ENCODE measurements at regions not wholly inside any gene's neighbourhood (a gene's known extent, or its start where the extent isn't known, plus 50 kb on each side); places are given as distances from the start of the nearest gene placed in this dataset.
A peak's percentile ranks its signal among the peaks of the same experiment; 100 is the strongest.

- peaks cover 12% of the 10 kb centered on the region for H3K27me3 Mint-ChIP-seq
- no peak overlapping the region for H3K4me3 Mint-ChIP-seq
- no peaks in the 10 kb centered on the region for H3K36me3 Mint-ChIP-seq
- DNase-seq: no peak
- ChIA-PET POLR2A (no interaction called here), CTCF (interaction anchor here (0.6 to 4.9 kb wide), 14 partner anchors 26 to 396 kb away, joined by 3 to 36 read pairs (median 3); no protein-coding TSS in a partner anchor)
- peaks cover 3% of the 10 kb centered on the region for H3K4me1 Mint-ChIP-seq (ENCODE audit: low read depth)
- no peaks in the 10 kb centered on the region for H3K9me3 Mint-ChIP-seq
- H3K27ac Mint-ChIP-seq: no peak overlapping the region
- intact Hi-C loops (cut with micrococcal nuclease): loop anchor here (1.0 kb wide), 3 partner anchors 127 to 566 kb away; no protein-coding TSS in a partner anchor
Observed at GRCh38 chr3:101070799-101071121, 77.5 kb upstream of the ABI3BP start.

GRCh38 chr3:101069901-101070798 is 76.9 kb upstream of the ABI3BP start:
- Mint-ChIP-seq H3K36me3 (no peaks in the 10 kb centered on the region), H3K27me3 (peaks cover 16% of the 10 kb centered on the region), H3K4me3 (no peak overlapping the region), H3K27ac (no peak overlapping the region), H3K9me3 (no peaks in the 10 kb centered on the region), H3K4me1 (ENCODE audit: low read depth) (peaks cover 5% of the 10 kb centered on the region)
- intact Hi-C loops (cut with micrococcal nuclease): loop anchor here (1.0 kb wide), 3 partner anchors 127 to 566 kb away; no protein-coding TSS in a partner anchor
- ChIA-PET CTCF (interaction anchor here (0.6 to 4.9 kb wide), 17 partner anchors 12 to 397 kb away, joined by 3 to 36 read pairs (median 3); no protein-coding TSS in a partner anchor), POLR2A (no interaction called here)
- peak; percentile 83 for DNase-seq

- Mint-ChIP-seq H3K9me3 (no peaks in the 10 kb centered on the region), H3K4me1 (ENCODE audit: low read depth) (peaks cover 5% of the 10 kb centered on the region), H3K27me3 (peaks cover 22% of the 10 kb centered on the region), H3K4me3 (no peak overlapping the region), H3K27ac (no peak overlapping the region), H3K36me3 (no peaks in the 10 kb centered on the region)
- no peak for DNase-seq
- CTCF ChIA-PET: interaction anchor here (0.6 to 4.9 kb wide), 6 partner anchors 13 to 313 kb away, joined by 3 to 36 read pairs (median 4); no protein-coding TSS in a partner anchor
- POLR2A ChIA-PET: no interaction called here
- intact Hi-C loops (cut with micrococcal nuclease): no loop called here
Observed at GRCh38 chr3:101068876-101069606, 75.8 kb upstream of the ABI3BP start.

- POLR2A ChIA-PET: no interaction called here
- H3K27me3 Mint-ChIP-seq: peaks cover 28% of the 10 kb centered on the region
- CTCF ChIA-PET: interaction anchor here (1.2 kb wide), 1 partner anchor 129 kb away, joined by 5 read pairs; no protein-coding TSS in a partner anchor
Observed at GRCh38 chr3:101066711-101067129, 73.5 kb upstream of the ABI3BP start.

GRCh38 chr3:101065962-101066361 is 72.7 kb upstream of the ABI3BP start:
- no peak overlapping the region for H3K27ac Mint-ChIP-seq

More at GRCh38 chr3:101066711-101067129, 73.5 kb upstream of the ABI3BP start:
- Mint-ChIP-seq H3K4me1 (ENCODE audit: low read depth) (peaks cover 5% of the 10 kb centered on the region), H3K27ac (no peak overlapping the region), H3K36me3 (no peaks in the 10 kb centered on the region), H3K9me3 (no peaks in the 10 kb centered on the region), H3K4me3 (no peak overlapping the region)
- intact Hi-C loops (cut with micrococcal nuclease): no loop called here
- DNase-seq: no peak

GRCh38 chr3:101063401-101063800 is 70.2 kb upstream of the ABI3BP start:
- Mint-ChIP-seq H3K4me1 (ENCODE audit: low read depth) (peaks cover 5% of the 10 kb centered on the region), H3K4me3 (no peak overlapping the region), H3K9me3 (peaks cover 23% of the 10 kb centered on the region), H3K36me3 (peaks cover 2% of the 10 kb centered on the region), H3K27me3 (peaks cover 22% of the 10 kb centered on the region), H3K27ac (no peak overlapping the region)
- CTCF ChIA-PET: no interaction called here
- POLR2A ChIA-PET: no interaction called here
- intact Hi-C loops (cut with micrococcal nuclease): no loop called here
- no peak for DNase-seq

More at GRCh38 chr3:101065962-101066361, 72.7 kb upstream of the ABI3BP start:
- H3K4me1 Mint-ChIP-seq (ENCODE audit: low read depth): peaks cover 5% of the 10 kb centered on the region
- POLR2A ChIA-PET: no interaction called here
- no peak overlapping the region for H3K4me3 Mint-ChIP-seq
- intact Hi-C loops (cut with micrococcal nuclease): no loop called here
- H3K27me3 Mint-ChIP-seq: peaks cover 27% of the 10 kb centered on the region
- peaks cover 2% of the 10 kb centered on the region for H3K9me3 Mint-ChIP-seq
- no peak for DNase-seq
- CTCF ChIA-PET: interaction anchor here (1.2 kb wide), 1 partner anchor 316 kb away, joined by 3 read pairs; no protein-coding TSS in a partner anchor
- H3K36me3 Mint-ChIP-seq: no peaks in the 10 kb centered on the region

- peaks cover 22% of the 10 kb centered on the region for H3K27me3 Mint-ChIP-seq
- peaks cover 5% of the 10 kb centered on the region for H3K4me1 Mint-ChIP-seq (ENCODE audit: low read depth)
- POLR2A ChIA-PET: no interaction called here
- intact Hi-C loops (cut with micrococcal nuclease): no loop called here
- DNase-seq: no peak
- CTCF ChIA-PET: interaction anchor here (1.0 to 1.4 kb wide), 2 partner anchors 11 to 134 kb away, joined by 3 read pairs; no protein-coding TSS in a partner anchor
- peaks cover 36% of the 10 kb centered on the region for H3K9me3 Mint-ChIP-seq
- peaks cover 2% of the 10 kb centered on the region for H3K36me3 Mint-ChIP-seq
- H3K4me3 Mint-ChIP-seq: no peak overlapping the region
- H3K27ac Mint-ChIP-seq: no peak overlapping the region
Observed at GRCh38 chr3:101061312-101061711, 68.1 kb upstream of the ABI3BP start.

- no peak overlapping the region for H3K27ac Mint-ChIP-seq
- H3K27me3 Mint-ChIP-seq: no peaks in the 10 kb centered on the region
- H3K36me3 Mint-ChIP-seq: no peaks in the 10 kb centered on the region
- H3K4me3 Mint-ChIP-seq: no peak overlapping the region
- H3K9me3 Mint-ChIP-seq: no peaks in the 10 kb centered on the region
- no peak for DNase-seq
- H3K4me1 Mint-ChIP-seq (ENCODE audit: low read depth): no peaks in the 10 kb centered on the region
- POLR2A ChIA-PET: no interaction called here
- intact Hi-C loops (cut with micrococcal nuclease): no loop called here
- CTCF ChIA-PET: no interaction called here
Observed at GRCh38 chr3:101050866-101051265, 57.6 kb upstream of the ABI3BP start.

- H3K9me3 Mint-ChIP-seq: no peaks in the 10 kb centered on the region
- POLR2A ChIA-PET: no interaction called here
- H3K4me3 Mint-ChIP-seq: no peak overlapping the region
- no peaks in the 10 kb centered on the region for H3K4me1 Mint-ChIP-seq (ENCODE audit: low read depth)
- CTCF ChIA-PET: no interaction called here
- H3K27me3 Mint-ChIP-seq: peaks cover 2% of the 10 kb centered on the region
- no peak overlapping the region for H3K27ac Mint-ChIP-seq
- intact Hi-C loops (cut with micrococcal nuclease): no loop called here
- no peaks in the 10 kb centered on the region for H3K36me3 Mint-ChIP-seq
- DNase-seq: no peak
Observed at GRCh38 chr3:101050046-101050445, 56.8 kb upstream of the ABI3BP start.

GRCh38 chr3:101049532-101049931 is 56.3 kb upstream of the ABI3BP start:
- Mint-ChIP-seq H3K27ac (no peak overlapping the region), H3K4me1 (ENCODE audit: low read depth) (no peaks in the 10 kb centered on the region), H3K36me3 (no peaks in the 10 kb centered on the region), H3K27me3 (peaks cover 2% of the 10 kb centered on the region), H3K9me3 (no peaks in the 10 kb centered on the region), H3K4me3 (no peak overlapping the region)
- intact Hi-C loops (cut with micrococcal nuclease): no loop called here
- ChIA-PET POLR2A (no interaction called here), CTCF (no interaction called here)
- no peak for DNase-seq

GRCh38 chr3:101043687-101044078 is 50.5 kb upstream of the ABI3BP start:
- CTCF ChIA-PET: no interaction called here
- H3K36me3 Mint-ChIP-seq: no peaks in the 10 kb centered on the region
- H3K4me1 Mint-ChIP-seq (ENCODE audit: low read depth): no peaks in the 10 kb centered on the region
- intact Hi-C loops (cut with micrococcal nuclease): no loop called here
- no peak overlapping the region for H3K4me3 Mint-ChIP-seq
- DNase-seq: no peak
- H3K9me3 Mint-ChIP-seq: no peaks in the 10 kb centered on the region
- H3K27ac Mint-ChIP-seq: no peak overlapping the region
- peaks cover 6% of the 10 kb centered on the region for H3K27me3 Mint-ChIP-seq
- POLR2A ChIA-PET: no interaction called here

- intact Hi-C loops (cut with micrococcal nuclease): no loop called here
- ChIA-PET POLR2A (no interaction called here), CTCF (no interaction called here)
- DNase-seq: no peak
- peaks cover 6% of the 10 kb centered on the region for H3K27me3 Mint-ChIP-seq
- no peak overlapping the region for H3K4me3 Mint-ChIP-seq
- H3K4me1 Mint-ChIP-seq (ENCODE audit: low read depth): no peaks in the 10 kb centered on the region
- no peak overlapping the region for H3K27ac Mint-ChIP-seq
- H3K36me3 Mint-ChIP-seq: no peaks in the 10 kb centered on the region
- no peaks in the 10 kb centered on the region for H3K9me3 Mint-ChIP-seq
Observed at GRCh38 chr3:101042996-101043686, 49.9 kb upstream of the ABI3BP start.
